B cell (primary cell): ENCODE measurements at regions not wholly inside any gene's neighbourhood (a gene's known extent, or its start where the extent isn't known, plus 50 kb on each side); places are given as distances from the start of the nearest gene placed in this dataset.

ENCODE experiments used
- CTCF ChIP-seq: fragments of 200-600 bp; IDR thresholded peaks from one replicate; pipeline ENCODE4 v1.8.0; 2022; ENCODE audit warnings: antibody characterized with exemption, mild to moderate bottlenecking
- EZH2 ChIP-seq: IDR thresholded peaks from 2 replicates; pipeline ENCODE4 v1.6.1; 2012; ENCODE audit warnings: borderline replicate concordance, low read depth, mild to moderate bottlenecking, moderate library complexity, low read length; ENCODE audit not compliant: insufficient read depth, poor library complexity, severe bottlenecking

GRCh38 chr17:77433385-77434135 lies 292.8 kb downstream of the SEC14L1 start:
- no peak for TF ChIP-seq CTCF
- TF ChIP-seq EZH2, result no peak
